ENCODE measurements at regions not wholly inside any gene's neighbourhood (a gene's known extent, or its start where the extent isn't known, plus 50 kb on each side); places are given as distances from the start of the nearest gene placed in this dataset.

DNA sequence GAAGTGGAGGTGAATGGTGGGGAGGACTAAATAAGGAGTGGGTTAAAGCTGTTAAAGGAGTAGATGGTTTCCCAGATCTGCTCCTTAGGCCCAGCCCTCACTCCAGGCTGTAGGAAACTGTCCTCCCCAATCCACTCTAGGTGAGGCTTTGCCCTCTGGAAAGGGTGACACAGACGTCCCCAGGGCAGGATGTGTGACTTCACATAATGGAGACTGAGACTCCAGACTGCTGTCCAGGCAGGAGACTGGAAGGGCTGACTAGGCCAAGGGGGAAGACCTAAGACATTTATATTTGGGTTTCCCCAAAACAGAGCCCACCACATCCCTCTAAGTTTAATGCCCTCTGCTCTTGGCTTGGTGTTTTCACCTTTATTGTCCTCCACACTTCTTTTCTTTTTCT is 488.5 kb downstream of the SHQ1 start:
- DNase-seq, result no peak

DNA sequence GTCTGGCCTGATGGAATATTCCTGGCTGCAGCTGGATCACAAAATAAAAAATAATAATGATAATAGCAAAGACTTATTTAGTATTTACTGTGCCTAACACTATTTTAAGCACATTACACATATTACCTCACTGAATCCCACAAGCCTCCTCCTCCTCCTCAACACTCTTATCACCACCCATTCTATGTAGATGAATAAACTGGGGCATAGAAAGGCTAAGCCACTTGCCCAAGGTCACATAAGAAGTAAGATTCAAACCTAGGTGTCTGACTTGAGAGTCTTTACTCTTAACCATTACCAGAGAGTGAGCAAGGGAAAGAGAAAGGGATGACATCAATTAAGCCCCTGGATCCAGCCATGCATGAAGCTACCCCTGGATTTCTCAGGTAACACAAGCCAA is 493.1 kb downstream of the SHQ1 start:
- no peak for DNase-seq

DNA sequence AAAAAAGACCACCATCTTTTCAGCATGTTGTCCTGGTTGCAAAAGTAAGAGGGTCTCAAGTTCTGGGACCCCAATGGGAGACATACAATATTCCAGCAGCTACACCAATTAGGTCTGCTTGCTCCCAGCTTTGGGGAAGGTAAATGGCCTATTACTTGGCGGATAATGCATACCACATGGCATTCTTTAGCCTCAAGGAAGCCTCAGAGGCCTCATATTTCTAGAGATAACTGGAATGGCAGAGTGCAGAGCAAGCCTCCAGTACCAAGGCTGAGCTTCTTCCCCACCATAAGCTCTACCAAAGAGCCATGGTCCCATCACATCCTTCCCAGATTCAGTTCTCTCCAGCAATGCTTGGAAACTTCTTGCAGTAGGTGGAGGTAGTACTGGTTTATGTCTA is 493.8 kb downstream of the SHQ1 start:
- no peak for DNase-seq

DNA sequence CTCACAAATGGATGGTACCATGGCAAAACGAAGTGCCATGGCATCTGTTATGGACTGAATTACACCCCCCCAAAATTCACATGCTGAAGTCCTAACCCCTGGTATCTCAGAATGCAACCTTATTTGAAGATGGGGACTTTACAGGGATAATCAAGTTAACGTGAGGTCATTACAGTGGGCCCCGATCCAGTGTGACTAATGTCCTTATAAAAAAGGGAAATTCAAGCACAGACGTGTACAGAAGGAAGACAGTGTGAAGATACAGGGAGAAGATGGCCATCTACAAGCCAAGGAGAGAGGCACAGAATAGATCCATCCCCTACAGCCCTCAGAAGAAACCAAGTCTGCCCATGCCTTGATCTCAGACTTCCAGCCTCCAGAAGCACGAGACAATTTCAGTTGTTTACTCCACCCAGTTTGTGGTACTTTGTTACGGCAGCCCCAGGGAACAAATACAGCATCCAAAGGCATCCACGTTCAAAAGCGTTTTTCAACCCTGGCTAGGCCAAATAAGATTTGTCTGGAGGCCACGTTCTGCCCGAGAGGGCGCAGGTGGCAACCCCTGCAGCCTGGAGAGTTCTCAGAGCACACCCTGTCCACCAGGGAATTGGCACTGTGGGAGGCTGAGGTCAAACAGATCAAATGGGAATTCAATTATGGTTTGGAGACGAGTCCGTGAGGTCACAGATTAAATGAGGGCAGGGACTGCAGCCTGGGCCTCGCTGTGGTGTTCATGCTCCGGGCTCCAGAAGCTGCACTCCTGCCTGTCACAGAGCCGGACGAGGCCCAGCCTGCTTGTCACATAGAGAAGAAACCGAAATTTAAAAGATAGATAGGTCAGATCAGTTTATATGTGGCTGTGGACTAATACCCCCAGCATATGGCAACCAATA is 494.8 kb downstream of the SHQ1 start:
- no peak for DNase-seq

DNA sequence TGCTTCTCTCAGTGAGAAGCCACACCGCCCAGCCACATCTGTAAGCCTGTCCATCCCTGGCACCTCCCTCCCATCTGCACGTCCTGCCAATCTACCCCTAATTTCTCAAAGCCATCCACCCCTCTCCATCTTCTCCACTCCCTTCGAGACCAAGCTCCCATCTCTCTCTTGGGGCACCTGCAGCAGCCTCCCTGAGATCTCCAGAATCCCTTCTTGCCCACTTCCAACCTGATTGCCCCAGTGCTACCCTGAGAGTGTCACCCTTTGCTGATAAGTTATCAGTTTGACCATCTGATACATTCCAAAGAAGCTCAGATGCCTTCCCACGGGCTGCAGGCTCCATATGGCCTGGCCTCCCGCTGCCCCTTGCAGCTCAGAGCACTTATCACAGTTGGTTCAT is 496.1 kb downstream of the SHQ1 start:
- no peak for DNase-seq

DNA sequence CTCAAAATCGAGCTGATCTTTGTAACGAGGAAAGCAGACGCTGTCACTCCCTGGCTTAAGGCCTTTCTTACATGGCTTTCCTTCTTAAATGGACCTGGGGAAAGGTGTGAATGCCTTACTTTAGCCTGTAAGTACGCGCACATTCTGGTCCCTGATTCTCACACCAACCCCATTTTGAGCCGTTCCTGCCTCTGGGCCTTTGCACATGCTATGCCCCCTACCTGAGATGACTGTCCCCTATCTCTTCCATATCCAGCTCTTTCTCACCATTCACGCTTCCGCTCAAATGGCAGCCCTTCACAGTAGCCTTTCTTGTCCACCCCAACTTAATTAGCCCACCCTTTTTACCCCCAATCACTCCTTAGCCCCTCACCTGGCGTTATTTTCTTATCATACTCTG is 496.7 kb downstream of the SHQ1 start:
- no peak for DNase-seq

DNA sequence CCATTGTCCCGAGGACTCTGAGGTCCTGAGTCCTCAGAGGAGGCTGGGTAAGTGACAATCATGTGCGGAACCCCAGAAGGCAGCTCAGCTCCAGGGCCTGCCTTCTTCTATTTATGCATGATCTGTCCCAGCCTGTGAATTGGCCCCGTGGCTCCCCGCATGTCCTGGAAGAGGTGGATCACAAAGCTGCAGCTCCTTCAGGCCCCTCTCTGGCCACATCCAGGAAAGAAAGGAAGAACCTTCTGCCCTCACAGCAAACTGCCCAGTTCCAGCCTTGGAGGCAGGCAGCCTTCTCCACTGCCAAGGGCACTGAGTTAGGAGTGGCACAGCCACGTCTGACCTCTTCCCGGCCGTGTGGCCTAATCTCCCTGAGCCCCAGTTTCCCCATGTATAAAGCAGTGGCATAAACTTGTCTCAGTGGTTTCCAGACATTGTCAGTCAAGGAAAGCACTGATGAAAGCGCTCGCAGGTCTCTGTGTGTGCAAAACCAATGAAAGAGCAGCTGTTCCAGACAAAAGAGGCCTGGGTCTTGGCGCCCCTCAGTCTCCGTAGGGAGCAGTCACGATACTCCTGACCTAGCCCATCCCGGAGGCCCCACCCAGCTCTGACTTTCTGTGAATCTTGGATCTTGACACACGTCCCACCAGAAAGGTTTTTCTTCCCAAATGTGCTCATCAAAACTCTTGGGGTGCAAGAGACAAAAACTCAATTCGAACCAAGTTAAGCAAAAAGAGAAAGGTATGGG is 497.3 kb downstream of the SHQ1 start:
- DNase-seq, result no peak

DNA sequence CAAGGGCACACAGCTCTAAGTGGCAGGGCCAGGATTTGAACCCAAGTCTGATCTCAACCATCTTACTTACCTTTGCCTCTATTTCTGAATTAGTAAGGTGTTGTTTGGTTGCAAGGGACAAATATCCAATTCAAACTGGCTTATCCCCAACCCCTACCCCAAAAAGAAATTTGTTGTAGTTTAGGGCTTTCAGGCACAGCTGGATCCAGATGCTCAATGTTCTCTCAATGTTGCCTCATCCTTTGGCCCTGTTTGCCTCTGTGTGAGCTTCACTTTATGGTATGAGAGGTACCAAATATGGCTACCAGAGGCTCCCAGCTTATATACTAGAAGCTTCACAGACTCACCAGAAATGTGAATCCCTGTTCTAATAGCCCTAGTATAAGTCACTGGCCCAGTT is 499.9 kb downstream of the SHQ1 start:
- no peak for DNase-seq

DNA sequence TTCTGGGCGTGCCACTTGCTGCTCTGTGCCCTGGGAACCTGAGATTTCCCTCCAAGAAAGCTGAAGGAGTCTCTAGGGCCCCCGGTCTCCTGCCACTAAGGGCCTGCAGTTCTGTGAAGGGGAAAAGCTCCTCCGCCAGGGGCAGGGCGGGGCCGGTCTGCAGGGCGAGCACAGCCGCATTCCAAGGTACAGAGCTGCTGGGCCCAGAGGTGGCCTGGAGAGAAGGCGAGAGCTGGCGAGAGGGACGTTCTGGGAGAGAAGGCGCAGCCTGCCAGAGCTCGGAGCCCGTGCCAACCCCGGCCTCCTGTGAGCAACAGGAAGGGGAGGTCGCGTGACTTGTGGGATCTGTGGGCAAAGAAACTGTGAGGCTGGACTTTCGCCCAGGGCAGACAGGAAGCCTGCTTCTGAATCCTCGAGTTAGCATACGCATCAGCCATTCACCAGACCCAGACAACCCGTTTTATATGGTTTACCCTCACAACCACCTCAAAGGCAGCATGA is 500.4 kb downstream of the SHQ1 start:
- peak; percentile 46 for DNase-seq

DNA sequence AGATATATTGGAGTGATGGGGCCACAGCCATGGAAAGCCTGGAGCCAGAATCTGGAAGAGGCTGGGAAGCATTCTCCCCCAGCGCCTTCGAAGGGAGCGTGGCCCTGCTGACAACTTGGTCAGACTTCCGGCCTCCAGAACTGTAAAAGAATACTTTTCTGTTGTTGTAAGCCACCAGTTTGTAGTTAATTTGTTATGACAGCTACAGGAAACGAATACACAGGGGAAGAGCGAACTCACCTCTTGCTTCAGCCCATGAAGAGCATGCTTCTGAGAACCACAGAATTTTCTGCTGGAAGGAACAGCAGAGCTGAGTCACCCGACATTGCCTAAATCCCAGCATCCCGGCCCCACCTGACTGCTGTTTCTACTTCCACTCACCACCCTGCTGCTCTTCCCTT is 501.7 kb downstream of the SHQ1 start:
- DNase-seq, result peak; percentile 83

DNA sequence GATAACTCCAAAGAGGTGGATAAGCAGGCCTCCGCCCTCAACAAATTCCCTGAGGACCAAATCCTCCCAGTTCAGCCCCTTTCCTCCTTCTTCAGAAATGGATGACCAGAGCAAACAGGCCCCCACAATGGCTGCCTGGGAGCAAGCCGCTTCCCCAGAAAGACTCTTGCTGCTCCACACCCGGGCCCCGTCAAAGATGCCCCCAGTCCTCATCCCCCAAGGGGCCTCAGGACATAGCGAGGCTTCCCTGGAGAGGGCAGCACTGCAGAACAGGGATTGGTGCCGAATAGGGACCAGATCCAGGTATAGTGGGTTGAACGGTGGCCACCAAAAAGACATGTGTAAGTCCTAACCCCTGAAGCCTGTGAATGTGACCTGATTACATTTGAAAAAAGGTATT is 502.3 kb downstream of the SHQ1 start:
- DNase-seq, result no peak

DNA sequence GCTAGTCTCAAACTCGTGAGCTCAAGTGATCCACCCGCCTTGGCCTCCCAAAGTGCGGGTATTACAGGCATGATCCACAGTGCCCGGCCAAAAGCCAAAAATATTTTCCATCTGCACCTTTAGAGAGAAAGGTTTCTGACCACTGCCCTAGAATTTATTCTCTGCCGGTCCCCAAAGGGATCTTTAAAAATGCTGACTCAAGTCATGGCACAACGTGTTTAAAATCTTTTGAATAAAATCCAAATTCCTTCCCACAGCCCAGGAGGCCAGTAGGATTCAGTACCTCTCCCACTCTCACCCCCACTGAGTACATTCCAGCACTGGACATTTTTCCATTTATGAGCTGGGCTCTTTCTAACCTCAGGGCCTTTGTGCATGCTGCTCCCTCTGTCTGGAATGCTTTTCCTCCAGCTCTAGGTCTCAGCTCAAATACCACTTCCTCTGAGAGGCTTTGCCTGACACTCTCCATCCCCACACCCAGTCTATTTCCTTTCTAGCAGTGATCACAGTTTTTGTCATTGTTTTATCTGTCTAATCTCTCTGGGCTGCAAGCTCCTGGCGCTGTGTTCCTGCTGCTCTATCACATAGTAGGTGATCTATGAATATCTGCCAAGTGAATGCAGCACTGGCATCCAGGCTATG is 502.9 kb downstream of the SHQ1 start:
- DNase-seq, result no peak

DNA sequence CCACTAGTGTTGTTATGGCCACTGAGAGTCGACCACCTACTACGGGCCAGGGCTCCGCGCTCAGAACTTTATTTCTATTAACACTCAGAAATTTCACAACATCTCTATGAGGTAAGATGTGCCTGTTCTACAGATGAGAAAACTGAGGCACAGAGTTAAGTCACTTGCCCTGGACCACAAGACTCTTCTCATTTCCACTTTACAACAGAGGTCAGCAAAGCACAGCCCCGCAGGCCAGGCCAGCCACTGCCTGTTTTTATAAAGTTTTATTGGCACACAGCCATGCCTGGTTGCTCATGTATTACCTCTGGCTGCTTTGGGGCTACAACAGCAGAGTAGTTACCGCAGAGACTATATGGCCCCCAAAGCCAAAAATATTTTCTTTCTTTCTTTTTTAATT is 503.6 kb downstream of the SHQ1 start:
- no peak for DNase-seq

DNA sequence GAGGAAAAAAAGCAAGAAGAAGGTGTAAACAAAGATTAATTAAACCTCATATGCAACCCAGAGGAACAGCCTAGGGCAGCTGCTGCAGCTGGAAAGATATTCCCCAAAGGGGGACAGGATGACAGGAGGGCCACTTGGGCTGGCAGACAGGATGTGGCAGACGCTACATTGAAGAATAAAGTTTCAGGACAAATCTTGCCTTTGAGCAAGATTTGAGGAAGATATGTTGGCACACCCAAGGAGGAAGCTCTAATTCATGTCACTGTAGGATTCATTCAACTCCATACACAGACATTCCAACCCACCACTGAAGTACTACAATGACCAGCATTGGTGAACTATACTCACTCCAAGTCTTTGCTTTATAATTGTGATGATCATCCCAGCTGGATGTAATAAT is 504.0 kb downstream of the SHQ1 start:
- no peak for DNase-seq

DNA sequence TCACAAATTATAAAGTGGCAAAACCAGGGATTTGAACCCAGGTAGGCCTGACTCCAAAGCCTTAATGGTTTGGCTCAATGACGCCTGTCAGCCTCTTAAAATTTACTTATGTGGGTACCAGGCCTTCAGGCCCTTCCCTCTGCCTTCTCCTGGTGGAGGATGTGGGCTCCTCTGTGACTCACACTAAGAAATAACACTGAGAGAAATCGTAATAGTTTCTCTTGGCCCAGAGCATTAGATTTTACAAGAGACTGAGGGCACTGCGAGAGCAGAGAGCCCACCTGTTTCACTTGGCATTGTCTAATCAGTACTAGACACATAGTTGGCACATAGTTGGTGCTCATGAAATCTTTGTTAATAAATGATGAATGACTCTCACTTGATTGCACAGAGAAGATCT is 505.2 kb downstream of the SHQ1 start:
- DNase-seq, result no peak

DNA sequence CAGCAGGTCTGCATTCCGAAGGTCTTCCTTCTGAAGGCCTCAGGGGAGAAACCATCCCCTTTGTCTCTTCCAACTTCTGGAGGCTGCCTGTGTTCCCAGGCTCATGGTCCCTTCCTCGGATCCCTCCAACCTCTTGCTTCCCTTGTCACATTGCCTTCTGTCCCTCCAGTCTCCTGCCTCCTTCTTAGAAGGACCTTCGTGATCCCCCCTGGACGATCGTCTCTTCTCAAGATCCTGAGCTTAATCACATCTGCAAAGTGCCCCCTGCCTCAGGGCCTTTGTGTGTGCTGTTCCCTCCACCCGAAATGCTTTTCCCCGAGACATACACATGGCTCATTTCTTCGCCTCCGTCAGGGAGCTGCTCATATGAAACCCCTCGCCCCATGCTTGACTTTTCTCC is 505.8 kb downstream of the SHQ1 start:
- DNase-seq, result no peak

DNA sequence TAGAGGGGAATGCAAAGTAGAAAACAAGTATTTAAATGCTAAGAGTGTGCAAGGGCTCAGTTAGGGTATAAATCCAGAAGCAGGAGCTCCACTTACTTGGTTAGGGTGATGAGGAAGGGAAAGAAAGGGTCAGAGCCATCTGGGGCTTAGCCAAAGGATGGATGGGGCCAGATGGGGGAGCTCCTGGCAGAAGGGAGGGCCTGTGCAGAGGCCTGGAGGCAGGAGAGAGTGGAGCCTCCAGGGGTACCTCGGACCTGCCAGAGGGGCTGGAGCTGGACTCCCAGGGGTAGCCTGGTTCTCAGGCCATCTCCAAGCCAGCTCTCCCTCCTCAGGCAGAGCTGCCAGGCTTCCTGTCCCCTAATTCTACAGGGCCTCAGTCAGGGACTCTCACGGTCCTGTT is 506.3 kb downstream of the SHQ1 start:
- DNase-seq, result no peak

DNA sequence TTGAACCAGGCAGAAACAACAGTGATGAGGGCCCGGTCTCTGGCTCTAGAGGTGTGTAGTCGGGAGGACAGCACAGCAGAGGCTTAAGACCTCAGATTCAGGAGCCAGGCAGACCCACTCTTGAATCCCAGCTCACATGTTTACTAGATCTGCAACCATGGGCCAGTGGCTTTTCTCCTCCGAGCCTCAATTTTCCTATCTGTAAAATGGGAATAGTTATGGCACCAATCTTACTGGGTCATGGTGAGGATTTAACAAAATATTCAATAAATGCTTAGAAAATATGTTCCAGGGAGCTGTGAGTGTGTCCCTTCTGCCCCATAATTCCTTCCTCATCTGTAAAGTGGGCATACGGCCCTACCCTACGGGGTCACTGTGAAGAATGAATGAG is 506.9 kb downstream of the SHQ1 start:
- no peak for DNase-seq

DNA sequence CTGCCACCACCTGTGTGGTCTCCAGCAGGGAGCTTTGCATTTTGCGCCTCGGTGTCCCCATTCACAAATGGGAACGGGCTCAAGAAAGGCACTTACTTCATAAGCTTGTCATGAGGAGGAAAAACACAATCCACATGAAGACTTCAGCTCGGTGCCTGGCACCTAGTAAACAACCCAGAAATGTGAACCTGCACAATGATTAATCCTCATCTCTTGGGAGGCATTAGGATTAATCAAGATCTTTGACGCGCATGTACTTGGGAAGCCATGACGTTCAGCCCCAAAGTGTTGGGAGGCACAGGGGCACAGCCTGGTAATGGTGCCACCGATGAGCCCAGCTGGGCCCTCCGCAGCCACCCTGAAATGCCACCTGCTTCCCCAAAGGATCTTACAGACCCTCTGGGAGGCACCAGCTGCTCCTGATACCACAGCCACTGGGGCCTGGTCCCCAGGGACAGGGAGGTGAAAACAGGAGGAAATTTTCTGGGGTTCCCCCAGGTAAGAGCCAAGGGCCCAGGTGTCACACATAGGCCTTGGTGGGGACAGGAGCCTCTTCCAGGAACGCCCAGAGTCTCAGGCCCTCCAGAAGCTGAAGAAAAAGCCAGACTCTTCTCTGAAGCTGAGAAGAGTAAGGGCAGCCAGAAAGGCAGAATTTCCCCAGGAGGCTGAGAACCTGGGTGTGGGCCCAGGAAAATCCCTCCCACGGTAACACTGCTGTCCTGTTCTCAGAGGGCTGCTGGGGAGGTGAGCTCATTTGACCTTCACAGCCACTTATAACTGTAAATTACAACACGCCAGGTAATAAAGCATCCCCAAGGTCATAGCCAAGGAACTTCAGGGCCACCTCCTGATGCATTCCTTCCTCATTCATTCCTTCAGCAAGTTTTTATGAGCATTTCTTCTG is 507.5 kb downstream of the SHQ1 start:
- DNase-seq, result no peak

DNA sequence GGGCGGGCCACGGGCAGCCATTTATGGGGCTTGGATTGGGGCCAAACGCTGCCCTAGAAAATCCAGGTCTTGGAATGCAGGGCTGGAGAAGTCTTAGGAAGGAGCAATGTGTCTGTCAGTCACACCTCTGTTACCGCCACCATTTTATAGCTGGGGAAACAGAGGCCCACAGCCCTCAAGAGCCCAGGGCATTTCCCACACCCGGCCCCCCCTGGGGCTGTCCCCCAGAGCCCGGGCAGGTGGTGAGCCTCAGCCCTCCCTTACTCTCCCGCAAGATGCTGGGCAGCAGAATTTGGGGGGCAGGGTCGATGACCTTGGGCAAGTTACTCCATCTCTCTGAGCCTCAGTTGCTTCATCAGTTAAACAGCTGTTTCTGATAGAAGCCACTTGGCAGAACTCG is 508.2 kb downstream of the SHQ1 start:
- DNase-seq, result no peak

DNA sequence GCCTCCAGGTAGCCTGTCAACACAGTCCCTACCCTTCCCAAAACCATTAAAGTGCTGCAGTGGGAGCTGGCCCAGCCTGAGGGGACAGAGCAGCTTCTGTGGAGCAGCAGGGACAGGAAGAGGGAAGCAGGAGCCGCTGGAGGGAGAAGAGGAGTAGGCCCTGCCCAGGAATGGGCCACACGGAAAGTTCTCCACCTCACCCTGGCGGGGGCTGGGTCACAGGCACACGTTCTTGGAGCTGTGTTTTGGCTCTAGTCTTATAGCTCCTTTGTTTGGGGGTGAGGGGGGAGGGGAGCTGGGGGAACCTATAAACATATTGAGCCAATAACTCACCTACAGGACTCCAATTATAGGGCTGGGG is 508.6 kb downstream of the SHQ1 start:
- DNase-seq, result no peak

DNA sequence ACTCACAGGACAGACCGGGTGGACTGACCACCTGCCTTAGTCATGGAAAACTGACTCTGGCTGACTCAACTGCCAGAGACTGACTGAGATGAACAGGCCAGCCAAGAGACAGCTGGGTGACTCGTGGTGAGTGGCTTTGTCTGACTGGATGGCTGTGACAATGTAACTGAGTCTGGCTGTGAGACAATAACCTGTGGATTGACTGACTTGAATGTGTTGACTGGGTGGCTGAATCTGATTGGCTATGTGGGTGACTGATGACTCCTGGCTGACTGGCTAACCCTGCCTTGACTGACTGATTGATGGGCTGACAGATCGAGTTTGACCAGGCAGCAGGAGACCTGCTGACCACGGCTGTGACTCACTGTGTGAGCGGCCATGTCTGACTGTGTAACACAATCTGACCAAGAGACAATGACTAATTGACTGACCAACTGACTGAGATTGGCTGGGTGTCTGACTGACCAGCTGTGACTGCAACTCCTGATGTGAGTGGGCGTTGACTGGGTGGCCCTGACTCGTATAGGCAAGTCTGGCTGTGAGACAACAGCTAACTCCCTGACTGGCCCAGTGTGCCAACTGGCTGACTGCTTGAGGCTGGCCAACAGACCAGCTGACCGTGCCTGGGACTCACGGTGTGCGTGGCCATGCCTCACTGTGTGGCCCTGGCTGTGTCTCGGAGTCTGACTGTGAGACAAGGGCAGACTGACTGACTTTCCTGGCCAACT is 509.1 kb downstream of the SHQ1 start:
- no peak for DNase-seq
